Thyroid gland (tissue), 4 donors: ENCODE measurements at regions not wholly inside any gene's neighbourhood (a gene's known extent, or its start where the extent isn't known, plus 50 kb on each side); places are given as distances from the start of the nearest gene placed in this dataset.

Experiments used
- POLR2A ChIP-seq, 2 donors: fragments of 450-650 bp; IDR thresholded peaks; one replicate each; pipeline ENCODE4 v1.6.1; 2017; ENCODE audit warnings: antibody characterized with exemption in 2 of 2, mild to moderate bottlenecking in 2 of 2, moderate library complexity in 1 of 2
- TF ChIP-seq, protein P1 (sequence below), 6 experiments: fragments of 200-600 bp in 3 of 6; fragments of 450-650 bp in 3 of 6; sonication (generic) in 3 of 6; IDR thresholded peaks; one replicate each; pipeline ENCODE4 v1.5.1; 2016 to 2019; ENCODE audit warnings: antibody characterized with exemption in 6 of 6, mild to moderate bottlenecking in 2 of 6, inconsistent platforms in 1 of 6, moderate library complexity in 1 of 6

DNA sequence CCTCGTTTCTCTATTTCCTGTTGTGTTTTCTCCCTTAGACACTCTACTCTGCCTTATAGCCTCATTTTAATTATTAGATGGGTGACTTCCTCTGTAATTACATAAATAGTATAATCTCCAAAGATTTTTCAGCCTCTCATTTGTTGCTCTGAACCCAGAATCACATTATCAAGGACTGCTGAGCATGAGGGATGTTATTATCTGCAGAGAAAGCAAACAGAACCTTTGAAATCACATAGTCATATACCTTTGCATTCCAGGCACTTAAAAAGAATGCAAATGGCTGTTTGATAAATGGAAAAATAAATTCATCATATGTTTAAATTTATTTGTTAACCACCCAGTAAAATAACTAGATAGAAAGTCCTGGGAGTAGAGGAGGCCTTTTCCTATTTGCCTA lies 305.1 kb upstream of the PPP1R2C start:
- TF ChIP-seq, protein P1, sequence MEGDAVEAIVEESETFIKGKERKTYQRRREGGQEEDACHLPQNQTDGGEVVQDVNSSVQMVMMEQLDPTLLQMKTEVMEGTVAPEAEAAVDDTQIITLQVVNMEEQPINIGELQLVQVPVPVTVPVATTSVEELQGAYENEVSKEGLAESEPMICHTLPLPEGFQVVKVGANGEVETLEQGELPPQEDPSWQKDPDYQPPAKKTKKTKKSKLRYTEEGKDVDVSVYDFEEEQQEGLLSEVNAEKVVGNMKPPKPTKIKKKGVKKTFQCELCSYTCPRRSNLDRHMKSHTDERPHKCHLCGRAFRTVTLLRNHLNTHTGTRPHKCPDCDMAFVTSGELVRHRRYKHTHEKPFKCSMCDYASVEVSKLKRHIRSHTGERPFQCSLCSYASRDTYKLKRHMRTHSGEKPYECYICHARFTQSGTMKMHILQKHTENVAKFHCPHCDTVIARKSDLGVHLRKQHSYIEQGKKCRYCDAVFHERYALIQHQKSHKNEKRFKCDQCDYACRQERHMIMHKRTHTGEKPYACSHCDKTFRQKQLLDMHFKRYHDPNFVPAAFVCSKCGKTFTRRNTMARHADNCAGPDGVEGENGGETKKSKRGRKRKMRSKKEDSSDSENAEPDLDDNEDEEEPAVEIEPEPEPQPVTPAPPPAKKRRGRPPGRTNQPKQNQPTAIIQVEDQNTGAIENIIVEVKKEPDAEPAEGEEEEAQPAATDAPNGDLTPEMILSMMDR (IDR thresholded peaks at IDR 0.05): no peak
- TF ChIP-seq POLR2A (IDR thresholded peaks at IDR 0.05): no peak
